ENCODE measurements at regions not wholly inside any gene's neighbourhood (a gene's known extent, or its start where the extent isn't known, plus 50 kb on each side); places are given as distances from the start of the nearest gene placed in this dataset.

DNA sequence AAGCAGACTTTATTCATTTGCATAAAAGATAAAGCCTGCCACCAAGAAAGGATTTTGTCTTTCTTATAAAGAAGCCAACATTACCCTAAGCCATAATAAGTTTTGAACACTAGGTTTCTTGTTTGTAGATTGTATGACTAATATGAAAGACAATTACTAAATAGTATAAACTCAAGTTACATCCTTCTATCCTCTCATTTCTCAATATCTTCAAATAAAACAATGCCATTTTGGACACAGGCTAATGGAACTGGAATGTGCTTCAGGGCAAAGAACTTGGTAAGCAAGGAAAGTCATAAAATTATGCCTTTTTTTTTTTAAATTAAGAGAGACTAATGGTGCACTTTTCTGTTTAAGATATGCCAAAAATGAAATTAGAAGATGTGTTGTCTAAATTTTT, 137.7 kb downstream of the DKK1 start:
- FAIRE-seq (no peak), DNase-seq (ENCODE audit: low read depth) (peak; percentile 96)
- no peak for TF ChIP-seq CTCF (IDR thresholded peaks at IDR 0.05; ENCODE audit: insufficient read depth, low read length, severe bottlenecking)
- Histone ChIP-seq H3K4me3 (ENCODE audit: low read depth, low read length) (no peak overlapping the region), H3K27me3 (ENCODE audit: control insufficient read depth, insufficient read depth, low read length) (no peaks in the 10 kb centered on the region), H3K36me3 (ENCODE audit: control insufficient read depth, insufficient read depth, low read length) (no peaks in the 10 kb centered on the region)

DNA sequence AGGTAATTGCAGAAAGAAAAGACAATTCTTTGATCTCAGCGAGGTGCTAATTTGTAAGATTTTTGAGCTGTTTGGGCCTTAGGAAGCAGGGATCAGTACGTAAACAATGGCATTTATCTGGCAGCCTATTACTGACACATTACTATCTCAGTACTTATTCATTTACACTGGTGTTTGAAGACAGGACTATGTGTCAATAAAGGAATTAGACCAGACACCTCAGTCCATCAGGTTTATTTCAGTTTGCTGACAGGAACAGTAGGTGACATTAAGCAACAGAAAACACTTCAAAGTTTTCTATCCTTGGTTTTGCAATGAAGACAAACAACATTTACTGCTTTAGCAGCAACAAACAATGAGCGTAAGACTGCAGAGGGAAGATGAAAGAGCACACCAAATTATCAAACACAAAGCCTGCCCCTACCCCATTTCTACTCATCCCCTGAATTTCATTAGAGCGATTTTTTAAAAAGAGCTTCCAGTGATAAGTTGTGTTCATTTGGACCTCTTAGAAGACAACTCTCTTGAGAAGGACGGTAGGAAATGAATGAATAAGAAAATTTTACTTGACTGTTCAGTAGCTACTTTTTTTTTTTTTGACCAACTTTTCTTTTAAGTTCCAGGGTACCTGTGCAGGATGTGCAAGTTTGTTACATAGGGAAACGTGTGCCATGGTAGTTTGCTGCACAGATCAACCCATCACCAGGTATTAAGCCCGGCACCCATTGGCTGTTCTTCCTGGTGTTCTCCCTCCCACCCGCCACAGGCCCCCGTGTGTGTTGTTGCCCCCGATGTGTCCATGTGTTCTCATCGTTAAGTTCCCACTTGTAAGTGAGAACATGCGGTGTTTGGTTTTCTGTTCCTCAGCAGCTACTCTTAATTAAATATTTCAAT, 138.8 kb downstream of the DKK1 start:
- Histone ChIP-seq H3K36me3 (ENCODE audit: control insufficient read depth, insufficient read depth, low read length) (no peaks in the 10 kb centered on the region), H3K4me3 (ENCODE audit: low read depth, low read length) (no peak overlapping the region), H3K27me3 (ENCODE audit: control insufficient read depth, insufficient read depth, low read length) (no peaks in the 10 kb centered on the region)
- no peak for TF ChIP-seq CTCF (IDR thresholded peaks at IDR 0.05; ENCODE audit: insufficient read depth, low read length, severe bottlenecking)
- FAIRE-seq (no peak), DNase-seq (ENCODE audit: low read depth) (no peak)

GRCh38 chr10:52453501-52453900, 139.4 kb downstream of the DKK1 start:
- Histone ChIP-seq H3K4me3 (ENCODE audit: low read depth, low read length) (no peak overlapping the region), H3K27me3 (ENCODE audit: control insufficient read depth, insufficient read depth, low read length) (no peaks in the 10 kb centered on the region), H3K36me3 (ENCODE audit: control insufficient read depth, insufficient read depth, low read length) (no peaks in the 10 kb centered on the region)
- FAIRE-seq (no peak), DNase-seq (ENCODE audit: low read depth) (no peak)
- no peak for TF ChIP-seq CTCF (IDR thresholded peaks at IDR 0.05; ENCODE audit: insufficient read depth, low read length, severe bottlenecking)

DNA sequence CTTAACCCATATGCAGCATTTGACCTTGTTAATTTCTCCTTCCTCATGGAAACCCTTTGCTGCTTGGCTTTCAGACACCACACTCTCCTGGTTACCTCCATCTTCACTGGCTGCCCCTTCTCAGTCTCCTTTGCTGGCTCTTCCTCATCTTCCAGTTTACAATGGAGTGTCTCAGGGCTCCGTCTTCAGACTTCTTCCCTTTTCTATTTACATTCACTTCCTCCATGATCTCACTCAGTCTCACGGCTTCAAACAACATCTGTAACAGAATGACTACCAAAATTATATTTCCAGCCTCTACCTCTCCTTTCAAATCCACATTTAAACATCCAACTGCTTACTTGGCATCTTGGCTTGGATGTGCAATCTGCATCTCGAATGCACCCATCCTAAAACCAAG, 140.4 kb downstream of the DKK1 start:
- FAIRE-seq, result no peak
- no peaks in the 10 kb centered on the region for H3K36me3 ChIP-seq (ENCODE audit: control insufficient read depth, insufficient read depth, low read length)
- no peak overlapping the region for H3K4me3 ChIP-seq (ENCODE audit: low read depth, low read length)
- no peak for DNase-seq (ENCODE audit: low read depth)
- no peaks in the 10 kb centered on the region for H3K27me3 ChIP-seq (ENCODE audit: control insufficient read depth, insufficient read depth, low read length)
- no peak for TF ChIP-seq CTCF (IDR thresholded peaks at IDR 0.05; ENCODE audit: insufficient read depth, low read length, severe bottlenecking)

- Histone ChIP-seq H3K27me3 (ENCODE audit: control insufficient read depth, insufficient read depth, low read length) (no peaks in the 10 kb centered on the region), H3K36me3 (ENCODE audit: control insufficient read depth, insufficient read depth, low read length) (no peaks in the 10 kb centered on the region), H3K4me3 (ENCODE audit: low read depth, low read length) (no peak overlapping the region)
- DNase-seq (ENCODE audit: low read depth), result peak; percentile 80
- no peak for TF ChIP-seq CTCF (IDR thresholded peaks at IDR 0.05; ENCODE audit: insufficient read depth, low read length, severe bottlenecking)
- peak; percentile 85 for FAIRE-seq
Measured at GRCh38 chr10:52455098-52455497, 141.0 kb downstream of the DKK1 start.

DNA sequence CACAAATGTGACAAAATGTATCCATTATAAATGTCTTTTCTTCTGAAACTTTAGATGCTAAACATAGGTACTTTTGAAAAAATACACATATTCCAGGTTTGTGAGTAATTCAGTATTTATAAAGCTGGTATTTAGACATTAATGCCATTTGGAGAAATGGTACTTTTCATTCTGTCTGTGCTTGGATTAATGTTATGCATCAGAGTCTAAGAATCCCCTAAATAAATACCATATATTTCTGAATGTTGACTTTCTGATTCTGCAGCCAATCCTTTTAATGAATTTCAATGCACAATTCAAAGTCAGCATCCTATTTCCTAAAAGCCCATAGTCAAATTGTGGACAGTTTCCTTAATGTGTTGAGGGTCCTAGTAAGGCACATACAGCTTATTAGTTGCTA, 145.0 kb downstream of the DKK1 start:
- no peak overlapping the region for H3K4me3 ChIP-seq (ENCODE audit: low read depth, low read length)
- H3K27me3 ChIP-seq (ENCODE audit: control insufficient read depth, insufficient read depth, low read length), result no peaks in the 10 kb centered on the region
- FAIRE-seq (no peak), DNase-seq (ENCODE audit: low read depth) (no peak)
- TF ChIP-seq CTCF (IDR thresholded peaks at IDR 0.05; ENCODE audit: insufficient read depth, low read length, severe bottlenecking), result no peak
- H3K36me3 ChIP-seq (ENCODE audit: control insufficient read depth, insufficient read depth, low read length), result no peaks in the 10 kb centered on the region

Measured in bronchial epithelial cell (primary cell).